Stimulated activated CD8-positive, alpha-beta memory T cell treated with anti-CD3 and anti-CD28 coated beads, Interleukin-12 subunit alpha, Interleukin-12 subunit beta, amount 100 ng/mL, for 4 hours (primary cell): ENCODE measurements at regions not wholly inside any gene's neighbourhood (a gene's known extent, or its start where the extent isn't known, plus 50 kb on each side); places are given as distances from the start of the nearest gene placed in this dataset.
"Not testable (repeated sequence)": the region's sequence is repeated elsewhere in the genome, so short reads cannot be mapped to it uniquely, and the experiment has no call there.

Experiments
- DNase-seq: peaks from one replicate; pipeline ENCODE4 v3.0.0-alpha.2; 2020; ENCODE audit warnings: low read depth

DNA sequence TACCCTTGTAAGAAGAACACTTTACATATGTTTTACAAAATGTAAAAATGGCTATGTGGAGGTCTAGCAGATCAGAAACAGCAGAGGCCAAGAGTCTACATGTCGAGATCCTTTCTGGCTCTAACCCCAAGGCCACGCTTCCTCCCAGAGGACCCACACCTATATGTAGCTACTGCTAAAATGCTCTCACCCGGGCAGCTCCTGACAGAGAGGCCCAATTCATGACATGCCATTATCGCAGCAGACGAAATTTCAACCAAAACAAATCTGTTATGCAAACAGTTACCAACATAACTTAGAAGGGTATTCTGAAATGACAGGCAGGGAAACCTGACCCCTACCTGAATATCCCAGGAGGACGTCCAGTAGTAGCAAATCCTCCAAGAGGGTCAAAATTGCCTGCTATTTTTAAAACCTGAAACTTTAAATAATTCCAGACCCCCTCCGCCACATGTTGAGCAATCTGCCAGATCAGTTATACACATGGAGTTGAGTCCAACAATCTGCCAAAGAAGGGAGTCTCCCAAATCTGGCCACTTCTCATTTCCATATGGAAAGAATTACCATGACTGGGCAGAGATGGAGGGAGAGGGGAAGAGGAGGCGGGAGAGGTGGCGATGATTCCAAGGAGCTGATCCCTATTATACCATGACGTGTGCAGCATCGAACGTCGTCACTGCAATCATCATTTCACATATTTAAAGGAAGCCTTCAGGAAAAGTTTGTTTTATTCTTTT is 192.9 kb upstream of the TBL1X start:
- no peak for DNase-seq

DNA sequence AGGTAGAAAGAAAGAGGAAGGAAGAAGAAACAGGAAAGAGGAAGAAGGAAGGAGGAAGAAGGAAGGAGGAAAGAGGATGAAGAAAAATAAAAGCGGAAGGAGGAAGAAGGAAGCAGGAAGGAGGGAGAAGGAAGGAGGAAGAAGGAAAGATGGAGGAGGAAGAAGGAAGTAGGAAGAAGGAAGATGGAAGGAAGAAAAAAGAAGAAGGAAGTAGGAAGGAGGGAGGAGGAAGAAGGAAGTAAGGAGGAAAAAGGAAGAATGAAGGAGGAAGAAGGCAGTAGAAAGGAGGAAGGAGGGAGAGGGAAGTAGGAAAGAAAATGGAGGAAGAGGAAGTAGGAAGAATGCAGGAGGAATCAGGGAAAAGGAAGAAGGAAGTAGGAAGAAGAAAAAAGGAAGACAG is 191.1 kb upstream of the TBL1X start:
- no peak for DNase-seq

GRCh38 chrX:9278475-9279233 is 186.2 kb upstream of the TBL1X start:
- DNase-seq, result no peak

GRCh38 chrX:9279234-9279544 is 185.7 kb upstream of the TBL1X start:
- DNase-seq, result no peak

GRCh38 chrX:9280831-9281230 is 184.0 kb upstream of the TBL1X start:
- no peak for DNase-seq

GRCh38 chrX:9282325-9282724 is 182.5 kb upstream of the TBL1X start:
- no peak for DNase-seq

DNA sequence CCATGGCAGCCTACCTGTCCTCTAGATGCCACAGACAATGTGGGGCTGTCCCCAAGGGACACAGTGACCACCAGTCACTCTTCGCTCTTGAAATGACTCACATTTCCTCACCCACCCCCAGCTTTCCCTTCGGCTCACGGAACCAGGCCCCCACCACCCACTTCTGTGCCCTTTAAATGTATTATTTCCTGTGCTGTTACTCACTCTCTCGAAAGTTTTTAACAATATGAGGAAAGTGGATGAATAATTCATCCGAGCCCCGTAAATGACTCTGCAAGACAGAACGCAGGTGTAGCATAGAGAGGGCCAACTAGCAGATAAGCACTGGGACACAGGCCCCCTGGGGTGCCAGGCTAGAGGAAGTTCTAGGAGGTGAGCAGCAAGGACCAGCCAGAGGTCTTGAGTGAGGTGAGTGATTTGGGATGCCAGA is 179.5 kb upstream of the TBL1X start:
- peak; percentile 49 for DNase-seq

- no peak for DNase-seq
Measured at GRCh38 chrX:9286234-9286633, 178.6 kb upstream of the TBL1X start.

DNA sequence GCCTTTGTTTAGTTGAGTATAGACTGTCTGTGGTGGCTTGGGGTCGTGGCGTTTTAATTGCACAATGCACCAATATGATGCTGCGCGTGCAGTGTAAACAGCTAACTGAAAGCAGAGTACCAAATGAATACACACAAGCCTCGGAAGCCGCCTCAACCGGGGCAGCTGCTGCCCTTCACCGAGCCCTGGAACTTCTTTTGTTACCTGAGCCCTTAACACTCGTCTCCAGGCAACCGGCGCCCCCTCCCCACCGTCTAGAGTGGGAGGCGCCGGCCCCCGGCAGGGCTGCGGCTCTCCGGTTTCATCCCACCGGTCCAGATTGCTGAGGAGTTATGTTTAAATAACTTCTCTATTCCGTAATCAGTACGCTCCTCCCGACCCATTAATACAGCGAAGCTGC is 173.2 kb upstream of the TBL1X start:
- no peak for DNase-seq

- no peak for DNase-seq
Measured at GRCh38 chrX:9293051-9293496, 171.8 kb upstream of the TBL1X start.

- DNase-seq, result no peak
Measured at GRCh38 chrX:9293903-9294302, 171.0 kb upstream of the TBL1X start.

GRCh38 chrX:9295551-9295950 is 169.3 kb upstream of the TBL1X start:
- DNase-seq, result no peak

- no peak for DNase-seq
Measured at GRCh38 chrX:9298221-9298620, 166.6 kb upstream of the TBL1X start.

DNA sequence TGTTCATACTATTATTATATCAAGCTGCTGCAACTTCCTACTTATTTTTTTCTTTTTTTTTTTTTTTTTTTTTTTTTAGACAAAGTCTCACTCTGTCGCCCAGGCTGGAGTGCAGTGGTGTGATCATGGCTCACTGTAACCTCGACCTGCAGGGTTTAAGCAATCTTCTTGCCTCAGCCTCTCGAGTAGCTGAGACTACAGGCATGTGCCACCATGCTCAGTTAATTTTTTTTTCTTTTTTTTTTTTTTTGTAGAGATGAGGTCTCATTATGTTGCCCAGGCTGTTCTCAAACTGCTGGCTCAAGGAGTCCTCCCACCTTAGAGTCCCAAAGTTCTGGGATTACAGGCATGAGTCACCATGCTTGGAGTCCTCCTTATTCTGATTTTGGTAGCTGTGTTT is 165.2 kb upstream of the TBL1X start:
- DNase-seq, result not testable (repeated sequence)

- DNase-seq, result no peak
Measured at GRCh38 chrX:9301836-9302235, 163.0 kb upstream of the TBL1X start.

DNA sequence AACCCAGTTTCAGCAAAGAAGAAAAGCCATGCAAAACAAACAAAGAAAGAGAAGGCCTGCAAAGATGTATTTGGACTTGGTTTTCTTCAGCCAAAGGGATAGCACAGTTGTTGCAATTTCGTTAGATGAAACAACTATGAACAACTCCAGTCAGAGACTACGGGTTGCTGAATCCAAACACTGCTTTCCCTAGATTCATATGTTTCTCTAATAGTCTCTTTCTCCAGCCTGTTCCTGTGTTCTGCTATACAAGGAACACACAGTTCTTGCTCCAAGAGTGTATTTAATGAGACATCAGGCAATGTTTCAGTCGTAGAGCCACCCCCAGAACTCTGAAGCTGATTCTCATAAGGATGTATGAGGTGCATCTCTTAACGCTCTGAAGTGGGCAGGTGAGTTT is 162.5 kb upstream of the TBL1X start:
- no peak for DNase-seq

GRCh38 chrX:9308426-9308825 is 156.4 kb upstream of the TBL1X start:
- DNase-seq, result no peak

GRCh38 chrX:9310616-9311015 is 154.2 kb upstream of the TBL1X start:
- DNase-seq, result no peak

DNA sequence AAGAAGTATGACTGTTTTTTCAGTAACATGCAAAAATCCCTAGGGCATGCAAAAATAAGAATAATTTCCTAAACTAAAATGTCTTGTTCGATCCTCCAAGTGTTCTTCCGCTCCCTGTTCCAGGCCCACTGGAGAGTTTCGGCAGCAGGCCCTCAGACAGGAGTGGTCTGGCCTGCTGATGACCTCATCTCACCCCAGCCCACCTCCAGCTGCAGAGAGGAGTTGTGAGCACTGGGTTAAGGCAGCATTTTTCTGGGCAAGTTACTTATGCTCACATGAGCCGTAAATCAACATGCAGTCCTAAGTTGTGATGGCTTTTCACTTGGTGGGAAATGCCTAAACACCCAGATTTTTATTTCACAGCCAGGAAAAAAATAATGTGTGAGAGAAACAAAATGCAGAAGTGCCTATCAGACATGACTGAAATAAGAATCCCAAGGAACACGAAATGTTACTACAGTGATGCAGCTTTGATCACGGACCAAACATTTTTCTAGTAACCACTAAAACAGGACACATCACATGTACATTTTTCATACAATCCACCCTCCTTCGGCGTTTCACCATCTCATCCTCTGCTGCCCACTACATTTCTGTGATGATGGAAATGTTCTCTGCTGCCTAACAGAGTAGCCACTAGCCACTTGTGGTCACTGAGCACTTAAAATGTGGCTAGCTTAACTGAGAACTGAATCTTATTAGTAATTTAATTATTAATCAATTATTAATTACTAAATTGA is 153.3 kb upstream of the TBL1X start:
- DNase-seq, result no peak

DNA sequence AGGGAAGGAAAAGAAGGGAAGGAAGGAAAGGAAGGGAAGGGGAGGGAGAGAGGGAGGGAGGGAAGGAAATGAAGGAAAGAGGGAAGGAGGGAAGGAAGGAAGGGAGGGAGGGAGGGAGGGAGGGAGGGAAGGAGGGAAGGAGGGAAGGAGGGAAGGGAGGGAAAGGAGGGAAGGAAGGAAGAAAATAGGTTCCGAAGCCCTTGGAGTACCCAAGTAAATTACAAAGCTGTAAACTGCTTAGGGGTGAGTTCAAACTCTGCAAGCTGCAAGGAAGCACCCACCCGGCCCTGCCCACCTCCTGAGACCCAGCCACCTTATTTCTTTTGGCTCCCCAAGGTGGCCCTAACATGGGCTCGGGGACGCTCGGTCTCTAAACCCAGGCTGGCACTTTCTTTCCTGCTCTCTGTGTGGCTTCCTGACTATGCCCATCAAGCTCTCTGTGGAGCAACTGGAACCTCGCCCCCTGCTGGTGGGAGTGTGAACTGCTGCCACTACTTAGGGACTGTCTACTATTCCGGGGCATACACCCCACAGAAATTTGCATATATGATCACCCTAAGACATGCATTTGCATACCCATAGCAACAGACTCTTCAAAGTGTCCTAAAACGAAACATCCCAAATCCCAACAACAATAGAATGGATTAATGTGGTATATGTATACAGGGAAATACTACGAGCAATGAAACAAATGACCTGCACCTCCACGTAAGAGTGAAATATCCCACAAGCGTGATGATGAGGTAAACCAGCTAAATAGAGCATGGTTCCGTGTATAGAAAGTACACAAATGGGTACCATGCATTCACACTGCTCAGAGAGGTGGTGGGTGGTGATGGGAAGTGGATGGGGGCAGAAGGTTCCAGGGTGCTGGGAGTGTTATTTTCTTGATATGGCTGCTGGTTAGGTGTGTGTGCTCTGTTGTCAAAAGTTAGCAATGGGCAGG is 151.7 kb upstream of the TBL1X start:
- peak; percentile 52 for DNase-seq

DNA sequence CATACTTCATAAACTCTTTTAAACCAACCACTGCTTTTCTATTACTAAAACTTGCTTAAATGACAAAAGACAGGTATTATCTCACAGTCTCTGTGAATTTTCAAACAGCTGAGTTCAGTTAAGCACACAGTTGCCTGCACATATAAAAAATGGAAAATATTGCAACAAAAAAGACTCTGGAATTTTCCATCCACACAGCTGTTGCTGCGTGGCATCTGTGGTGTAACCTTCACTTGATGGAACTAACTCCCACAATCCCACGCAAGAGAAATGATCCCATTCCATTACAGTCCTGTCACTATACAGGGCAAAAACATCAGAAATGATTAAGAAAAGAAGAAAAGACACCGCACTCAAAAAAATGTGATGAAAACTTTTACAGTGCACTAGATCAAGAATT is 149.8 kb upstream of the TBL1X start:
- no peak for DNase-seq

DNA sequence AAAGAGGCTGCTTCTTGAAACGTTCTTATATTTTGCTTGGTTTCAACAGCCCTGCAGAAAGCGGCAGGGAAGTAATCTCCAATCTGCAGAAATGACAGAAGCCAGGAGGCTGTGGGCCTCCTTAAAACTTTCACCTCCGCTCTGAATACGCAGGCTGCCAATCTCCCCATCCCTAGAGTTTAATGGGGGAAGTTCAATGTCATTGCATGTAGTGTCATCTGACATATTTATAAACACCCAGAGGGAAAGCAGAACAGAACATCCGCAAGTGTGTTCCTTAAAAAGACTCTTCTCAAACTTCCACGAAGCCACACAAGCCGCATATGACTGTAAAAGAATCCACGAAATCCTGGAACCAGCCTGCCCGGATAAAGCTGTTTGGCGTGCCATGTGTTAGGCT is 148.8 kb upstream of the TBL1X start:
- no peak for DNase-seq
